ENCODE measurements at regions not wholly inside any gene's neighbourhood (a gene's known extent, or its start where the extent isn't known, plus 50 kb on each side); places are given as distances from the start of the nearest gene placed in this dataset.

DNA sequence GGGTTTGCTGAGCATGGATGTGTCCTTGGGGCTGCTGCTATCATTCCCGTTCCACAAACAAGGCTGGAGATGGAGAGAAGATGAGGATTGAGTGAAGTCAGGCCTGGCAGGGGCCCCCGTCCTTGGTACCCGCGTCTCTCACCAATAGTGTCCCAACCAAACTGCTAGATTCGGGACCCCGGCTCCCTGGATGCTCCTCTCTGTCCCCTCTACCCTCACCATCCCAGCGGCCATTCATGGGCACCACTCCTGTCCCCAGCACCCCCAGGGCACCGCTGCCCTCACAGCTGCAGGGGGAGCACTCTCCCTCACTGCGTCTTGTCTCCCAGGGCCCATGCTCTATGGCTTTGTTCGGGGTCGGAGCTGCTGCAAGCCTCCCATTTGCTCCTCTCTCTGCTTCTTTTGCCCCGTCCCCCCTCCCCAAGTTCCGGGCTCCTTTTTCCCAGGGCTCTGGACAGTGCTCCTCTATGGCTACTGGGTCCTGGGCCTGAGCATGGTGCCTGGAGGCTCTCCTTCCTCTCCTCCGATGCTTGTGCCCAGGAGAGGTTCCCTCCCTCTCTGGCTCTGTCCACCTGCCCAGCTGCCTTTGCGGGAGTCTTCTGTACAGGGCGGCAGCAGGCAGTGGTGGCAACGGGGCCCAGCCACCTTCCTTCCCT is 219.5 kb downstream of the TEX29 start:
- no peak for DNase-seq

DNA sequence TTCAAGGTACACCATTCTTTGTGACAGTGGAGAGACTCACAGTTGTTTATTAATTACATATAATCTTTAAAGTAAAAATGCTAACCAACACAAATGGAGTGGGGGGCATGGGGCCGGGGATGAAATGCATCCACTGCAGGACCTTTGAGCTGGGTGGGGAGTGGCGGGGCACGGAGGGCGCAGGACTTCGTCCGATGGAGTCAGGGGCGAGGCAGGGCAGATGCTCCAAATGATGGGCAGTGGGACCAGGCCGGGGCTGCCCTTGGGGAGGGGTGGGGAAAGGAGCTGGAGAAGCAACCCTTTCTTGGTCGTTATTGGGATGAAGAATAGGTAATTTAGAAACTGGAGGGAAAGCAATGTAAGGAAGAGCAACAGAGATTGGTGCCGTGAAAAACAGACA is 220.0 kb downstream of the TEX29 start:
- no peak for DNase-seq

DNA sequence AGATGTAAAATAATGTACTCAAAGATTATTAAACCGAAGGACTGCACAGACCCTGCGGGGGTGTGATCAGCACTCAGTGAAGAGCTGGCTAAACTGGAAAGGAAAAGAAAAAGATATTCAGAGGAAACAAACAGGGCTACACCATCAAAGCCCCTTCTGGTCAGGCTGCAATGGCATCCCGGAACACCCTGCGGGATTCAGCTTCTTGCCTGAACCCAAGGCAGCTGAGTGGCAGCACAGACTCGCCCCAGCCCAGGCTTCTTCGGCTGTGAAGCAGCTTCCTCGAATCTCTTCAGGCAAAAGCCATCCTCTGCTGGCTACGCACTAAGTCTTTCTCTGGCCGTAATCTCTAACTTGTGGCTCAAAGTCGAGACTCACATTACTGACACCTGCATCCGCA is 220.9 kb downstream of the TEX29 start:
- DNase-seq, result no peak

- DNase-seq, result no peak
Observed at GRCh38 chr13:111541752-111542529, 221.5 kb downstream of the TEX29 start.

GRCh38 chr13:111542530-111543341 is 222.3 kb downstream of the TEX29 start:
- no peak for DNase-seq

- DNase-seq, result no peak
Observed at GRCh38 chr13:111546921-111547675, 226.7 kb downstream of the TEX29 start.

GRCh38 chr13:111547726-111548273 is 227.4 kb downstream of the TEX29 start:
- no peak for DNase-seq

GRCh38 chr13:111548301-111548700 is 227.9 kb downstream of the TEX29 start:
- DNase-seq, result no peak

DNA sequence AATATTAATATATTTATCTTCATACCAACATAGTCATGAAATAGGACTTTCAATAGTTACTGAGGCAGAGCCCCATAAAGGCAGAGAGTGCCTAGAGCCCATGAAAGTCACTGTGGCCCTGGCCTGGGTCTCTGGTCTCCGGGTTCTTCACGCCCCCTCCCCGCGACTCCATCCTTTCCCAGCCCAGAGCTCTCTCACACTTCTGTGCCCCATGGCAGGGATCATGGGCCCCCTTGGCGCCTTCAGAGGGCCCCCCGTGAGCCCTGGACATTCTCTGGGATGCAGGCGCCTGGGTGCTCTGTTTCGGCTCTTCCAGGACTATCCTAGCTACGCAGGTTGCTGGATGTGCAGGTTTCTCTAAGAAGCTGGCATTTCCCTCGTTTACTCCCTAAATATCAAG is 228.4 kb downstream of the TEX29 start:
- DNase-seq, result no peak

DNA sequence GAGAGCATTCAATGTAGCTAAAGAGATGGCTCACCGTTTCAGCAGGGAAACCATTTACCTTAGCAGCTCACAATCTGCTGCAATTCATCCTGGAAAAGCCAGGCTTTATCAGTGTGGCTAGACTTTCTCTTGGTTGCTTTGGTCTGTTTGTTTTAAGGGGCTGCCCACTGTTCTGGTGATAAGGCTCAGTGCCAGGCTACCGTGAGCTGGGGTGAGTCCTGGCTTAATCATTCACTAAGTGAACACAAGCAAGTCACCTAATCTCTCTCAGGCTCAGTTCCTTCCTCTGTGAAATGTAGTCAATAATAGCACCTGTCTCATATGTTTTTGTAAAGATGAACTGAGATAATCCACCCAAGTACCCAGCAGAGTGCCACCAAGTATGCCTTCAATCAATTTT is 229.0 kb downstream of the TEX29 start:
- no peak for DNase-seq

- no peak for DNase-seq
Observed at GRCh38 chr13:111550062-111550461, 229.6 kb downstream of the TEX29 start.

DNA sequence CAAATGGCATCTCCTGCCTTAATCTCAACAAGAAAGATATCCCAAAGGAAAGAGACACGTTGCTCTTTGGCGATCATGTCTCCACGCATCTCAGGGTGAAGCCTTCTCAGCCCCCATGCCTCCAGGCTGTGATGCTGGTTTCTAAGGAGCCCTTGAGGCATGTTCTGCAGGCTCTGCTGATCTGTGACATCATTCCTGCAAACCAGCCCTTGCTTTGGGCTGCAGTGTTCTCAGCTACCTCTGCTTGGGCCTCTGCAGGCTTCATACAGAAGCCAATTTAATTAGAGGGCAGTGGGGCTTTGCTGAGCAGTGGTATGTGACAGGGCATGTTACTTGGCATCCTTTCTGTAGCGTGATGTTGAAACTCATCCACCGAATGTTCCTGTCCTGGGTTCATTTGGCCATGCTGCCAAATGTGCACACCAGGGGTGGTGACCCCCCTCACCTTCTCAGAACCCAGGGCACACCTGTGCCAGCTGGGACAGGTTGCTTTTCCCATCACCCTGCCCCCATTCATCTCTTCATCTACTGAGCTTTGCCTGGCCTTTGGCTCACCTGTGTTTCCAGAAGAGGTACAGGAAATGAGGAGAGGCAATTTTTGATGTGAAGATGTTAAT is 230.9 kb downstream of the TEX29 start:
- no peak for DNase-seq

DNA sequence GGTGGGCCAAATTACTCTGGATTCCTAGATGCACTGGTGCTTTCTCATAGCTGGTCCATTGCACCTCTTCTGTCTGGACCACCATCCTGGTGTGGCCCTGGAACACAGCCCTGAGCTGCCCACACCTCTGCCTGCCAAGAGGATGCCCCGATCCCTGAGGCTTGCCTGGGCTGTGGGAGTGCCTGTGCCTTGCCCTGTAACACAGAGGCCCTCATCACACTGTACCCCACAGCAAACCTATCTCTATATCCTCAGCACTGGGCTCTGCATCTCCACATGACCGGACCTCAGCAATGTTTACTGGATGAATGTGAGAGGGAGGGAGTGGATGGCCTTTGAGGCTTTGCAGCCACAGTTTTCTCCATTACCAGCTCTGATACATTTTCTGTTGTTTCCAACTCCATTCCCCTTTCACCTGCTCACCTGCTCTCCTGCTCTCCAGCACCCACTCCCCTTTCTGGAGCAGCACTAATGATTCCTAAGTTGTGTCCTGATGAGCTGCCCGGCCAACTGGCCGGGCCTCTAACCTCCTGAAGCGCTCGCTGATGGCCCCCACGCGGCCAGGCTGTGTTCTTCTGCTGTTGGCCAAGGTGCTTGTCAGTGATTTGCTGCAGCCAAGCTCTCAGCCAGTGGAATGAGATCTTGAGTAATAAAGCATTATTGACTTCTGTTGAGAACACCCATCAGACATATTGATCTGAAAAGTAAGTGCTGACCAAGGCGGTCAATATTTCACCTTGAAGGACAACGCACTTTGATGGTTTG is 232.6 kb downstream of the TEX29 start:
- no peak for DNase-seq

GRCh38 chr13:111554539-111555267 is 234.3 kb downstream of the TEX29 start:
- DNase-seq, result no peak

DNA sequence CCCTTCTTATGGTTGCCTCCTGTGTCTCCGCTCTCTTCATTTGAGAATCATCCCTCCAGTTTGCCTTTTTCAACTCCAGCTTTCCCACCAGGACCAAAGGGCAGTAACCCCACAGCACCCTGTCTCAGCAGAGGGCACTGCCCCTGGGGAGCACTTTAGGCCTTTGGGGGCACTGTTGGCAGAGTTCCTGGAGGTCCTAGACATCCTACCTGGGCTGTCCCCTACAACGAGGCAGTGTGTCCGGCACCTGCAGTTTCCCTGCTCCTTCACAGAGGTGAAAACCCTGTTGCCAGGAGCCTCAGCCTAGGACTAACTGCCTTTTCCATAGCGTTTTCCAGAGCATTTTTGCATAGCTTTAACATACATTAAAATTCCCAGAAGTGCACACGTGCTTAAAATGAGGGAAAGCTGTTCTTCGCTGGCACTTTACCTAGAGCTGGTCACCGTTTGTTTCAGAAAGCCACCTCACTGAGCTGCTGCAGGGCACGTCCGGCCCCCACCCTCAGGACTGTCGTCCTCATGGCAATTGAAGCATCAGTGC is 234.9 kb downstream of the TEX29 start:
- DNase-seq, result no peak

DNA sequence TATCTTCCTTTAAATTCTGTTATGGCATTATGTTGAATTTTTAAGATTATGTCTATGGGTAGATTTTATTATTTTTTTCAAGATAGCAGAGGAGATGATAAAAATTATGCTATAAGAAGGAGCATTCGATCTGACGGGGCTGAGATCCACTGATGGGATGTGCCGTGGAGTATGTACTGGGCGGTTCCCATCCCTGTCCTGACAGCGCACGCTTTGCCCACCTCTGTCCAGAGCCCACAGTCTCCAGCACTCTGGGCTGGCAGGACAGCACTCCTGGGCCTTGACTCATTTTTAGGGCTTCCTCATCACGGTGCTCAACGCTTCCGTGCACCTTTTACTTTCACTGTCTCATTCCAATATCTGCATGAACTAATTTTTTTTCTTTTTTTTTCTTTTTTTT is 235.5 kb downstream of the TEX29 start:
- no peak for DNase-seq

- no peak for DNase-seq
Observed at GRCh38 chr13:111556496-111556895, 236.1 kb downstream of the TEX29 start.

DNA sequence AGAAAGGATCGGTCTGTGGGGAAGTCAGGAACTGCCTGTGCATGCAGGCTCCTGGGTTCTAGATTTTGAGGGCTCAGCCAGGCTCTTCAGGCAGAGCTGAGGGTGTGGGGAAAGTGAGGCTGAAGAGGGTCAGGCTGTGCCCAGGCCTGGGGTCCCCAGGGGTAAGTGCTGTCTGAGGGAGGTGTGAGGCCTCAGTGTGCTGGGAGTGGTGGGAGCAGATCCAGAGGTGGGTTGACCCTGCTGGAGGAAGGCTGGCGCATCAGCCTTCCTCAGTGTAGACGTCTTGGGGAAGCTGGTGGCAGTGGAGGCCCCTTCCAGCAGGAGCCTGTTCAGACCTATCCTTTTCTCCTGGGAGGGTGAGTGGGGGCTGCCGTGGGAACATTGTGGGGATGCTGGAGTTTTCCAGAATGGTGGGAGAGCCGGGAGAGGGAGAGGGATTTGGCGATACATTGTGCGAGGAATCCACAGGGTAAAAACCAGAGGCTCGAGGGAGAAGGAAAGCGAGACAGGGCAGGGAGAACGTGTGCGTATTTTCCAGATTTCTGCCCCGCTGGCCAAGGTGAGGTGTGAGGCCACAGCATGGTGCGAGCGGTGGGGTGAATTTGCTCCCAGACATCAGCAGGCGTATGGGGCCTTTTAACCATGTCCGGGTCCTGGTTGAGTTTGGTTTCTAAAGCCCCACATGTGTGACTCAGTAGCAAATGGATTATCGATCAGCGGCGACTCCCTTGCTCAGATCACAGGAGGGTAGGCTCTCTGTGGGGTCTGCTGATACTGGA is 237.7 kb downstream of the TEX29 start:
- DNase-seq, result no peak

DNA sequence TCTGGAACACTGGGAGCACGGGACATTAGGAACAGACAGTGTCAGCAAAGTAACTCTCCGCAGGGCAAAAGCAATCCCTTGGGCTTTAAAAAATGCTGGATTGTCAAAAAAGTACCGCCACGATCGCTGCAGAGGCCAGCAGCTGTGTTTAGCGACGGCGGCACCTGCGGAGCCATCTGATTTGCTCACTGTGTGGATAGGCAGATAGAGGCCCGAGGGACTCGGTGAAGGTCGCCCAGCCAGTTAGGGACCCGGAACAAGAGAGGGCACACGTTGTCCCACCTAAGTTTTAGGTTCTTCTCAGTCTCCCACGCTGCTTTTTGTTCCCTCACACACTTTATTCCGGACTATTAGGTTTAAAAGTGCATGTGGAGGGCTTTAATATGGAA is 238.3 kb downstream of the TEX29 start:
- DNase-seq, result no peak
